PFSK-1 (cell line): ENCODE measurements at regions not wholly inside any gene's neighbourhood (a gene's known extent, or its start where the extent isn't known, plus 50 kb on each side); places are given as distances from the start of the nearest gene placed in this dataset.

Experiments used
- POLR2AphosphoS5 ChIP-seq: IDR thresholded peaks from 2 replicates; pipeline ENCODE4 v1.6.1; 2012; ENCODE audit warnings: low read depth, mild to moderate bottlenecking, control low read depth, low read length, moderate library complexity
- TF ChIP-seq, protein P1 (sequence below), 2 experiments: IDR thresholded peaks; 2 replicates each; pipeline versions ENCODE4 v1.6.1 to v1.8.0; 2011 to 2012; ENCODE audit warnings: low read depth in 2 of 2, low read length in 2 of 2, control low read depth in 1 of 2, inconsistent platforms in 1 of 2, mild to moderate bottlenecking in 1 of 2, moderate library complexity in 1 of 2; ENCODE audit not compliant: insufficient read depth in 1 of 2

DNA sequence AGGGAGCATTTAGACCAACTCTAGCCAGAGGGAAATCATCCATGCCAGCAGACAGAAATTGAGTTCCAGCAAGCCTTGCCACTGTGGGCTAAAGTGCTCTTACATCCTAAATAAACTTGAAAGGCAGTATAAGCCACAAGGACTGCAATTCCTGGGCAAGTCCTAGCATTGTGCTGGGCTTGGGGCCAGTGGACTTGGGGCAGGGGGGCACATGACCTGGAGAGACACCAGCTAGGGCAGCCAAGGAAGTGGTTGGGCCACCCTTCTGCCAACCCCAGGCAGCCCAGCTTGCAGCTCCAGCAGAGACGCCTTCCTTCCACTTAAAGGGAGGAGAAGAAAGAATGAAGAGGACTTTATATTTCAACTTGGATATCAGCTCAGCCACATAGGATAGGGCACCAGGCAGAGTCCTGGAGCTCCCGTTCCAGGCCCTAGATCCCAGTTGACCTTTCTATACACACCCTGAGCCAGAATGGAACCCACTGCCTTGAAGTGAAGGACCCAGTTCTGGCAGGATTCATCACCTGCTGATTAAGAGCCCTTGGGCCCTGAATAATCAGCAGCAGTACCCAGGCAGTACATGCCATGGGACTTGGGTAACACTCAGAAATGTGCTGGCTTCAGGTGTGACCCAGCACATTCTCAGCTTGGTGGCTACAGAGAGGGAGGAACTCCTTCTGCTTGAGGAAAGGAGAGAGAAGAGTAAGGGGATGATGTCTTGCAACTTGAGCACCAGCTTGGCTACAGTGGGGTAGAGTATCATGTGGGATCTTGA is 153.0 kb downstream of the GNAI1 start:
- no peak for TF ChIP-seq POLR2AphosphoS5
- TF ChIP-seq, protein P1, sequence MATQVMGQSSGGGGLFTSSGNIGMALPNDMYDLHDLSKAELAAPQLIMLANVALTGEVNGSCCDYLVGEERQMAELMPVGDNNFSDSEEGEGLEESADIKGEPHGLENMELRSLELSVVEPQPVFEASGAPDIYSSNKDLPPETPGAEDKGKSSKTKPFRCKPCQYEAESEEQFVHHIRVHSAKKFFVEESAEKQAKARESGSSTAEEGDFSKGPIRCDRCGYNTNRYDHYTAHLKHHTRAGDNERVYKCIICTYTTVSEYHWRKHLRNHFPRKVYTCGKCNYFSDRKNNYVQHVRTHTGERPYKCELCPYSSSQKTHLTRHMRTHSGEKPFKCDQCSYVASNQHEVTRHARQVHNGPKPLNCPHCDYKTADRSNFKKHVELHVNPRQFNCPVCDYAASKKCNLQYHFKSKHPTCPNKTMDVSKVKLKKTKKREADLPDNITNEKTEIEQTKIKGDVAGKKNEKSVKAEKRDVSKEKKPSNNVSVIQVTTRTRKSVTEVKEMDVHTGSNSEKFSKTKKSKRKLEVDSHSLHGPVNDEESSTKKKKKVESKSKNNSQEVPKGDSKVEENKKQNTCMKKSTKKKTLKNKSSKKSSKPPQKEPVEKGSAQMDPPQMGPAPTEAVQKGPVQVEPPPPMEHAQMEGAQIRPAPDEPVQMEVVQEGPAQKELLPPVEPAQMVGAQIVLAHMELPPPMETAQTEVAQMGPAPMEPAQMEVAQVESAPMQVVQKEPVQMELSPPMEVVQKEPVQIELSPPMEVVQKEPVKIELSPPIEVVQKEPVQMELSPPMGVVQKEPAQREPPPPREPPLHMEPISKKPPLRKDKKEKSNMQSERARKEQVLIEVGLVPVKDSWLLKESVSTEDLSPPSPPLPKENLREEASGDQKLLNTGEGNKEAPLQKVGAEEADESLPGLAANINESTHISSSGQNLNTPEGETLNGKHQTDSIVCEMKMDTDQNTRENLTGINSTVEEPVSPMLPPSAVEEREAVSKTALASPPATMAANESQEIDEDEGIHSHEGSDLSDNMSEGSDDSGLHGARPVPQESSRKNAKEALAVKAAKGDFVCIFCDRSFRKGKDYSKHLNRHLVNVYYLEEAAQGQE (IDR thresholded peaks at IDR 0.05; ENCODE audit: insufficient read depth in 1 of 2, low read depth in 2 of 2, low read length in 2 of 2): no peak
